Esophagus (tissue), 2 donors: ENCODE measurements at regions not wholly inside any gene's neighbourhood (a gene's known extent, or its start where the extent isn't known, plus 50 kb on each side); places are given as distances from the start of the nearest gene placed in this dataset.

Experiments
- H3K27ac ChIP-seq, 2 donors: one replicate each; pipeline ENCODE4 v1.5.1; 2013; ENCODE audit warnings: low read depth in 2 of 2, mild to moderate bottlenecking in 2 of 2, inconsistent platforms in 1 of 2, low read length in 1 of 2, moderate library complexity in 1 of 2
- H3K27me3 ChIP-seq, 2 donors: one replicate each; pipeline ENCODE4 v1.6.1; 2013; ENCODE audit warnings: low read length in 2 of 2, control low read depth in 1 of 2, mild to moderate bottlenecking in 1 of 2; ENCODE audit not compliant: insufficient read depth in 2 of 2, control insufficient read depth in 1 of 2
- H3K36me3 ChIP-seq, 2 donors: one replicate each; pipeline ENCODE4 v1.6.1; 2013; ENCODE audit warnings: low read length in 1 of 2; ENCODE audit not compliant: control insufficient read depth in 2 of 2, insufficient read depth in 2 of 2
- H3K4me1 ChIP-seq, 2 donors: one replicate each; pipeline ENCODE4 v1.6.1; 2013; ENCODE audit warnings: low read length in 1 of 2; ENCODE audit not compliant: control insufficient read depth in 2 of 2, insufficient read depth in 2 of 2
- H3K4me3 ChIP-seq, 2 donors: one replicate each; pipeline ENCODE4 v1.5.1; 2013; ENCODE audit warnings: low read length in 2 of 2, mild to moderate bottlenecking in 2 of 2, low read depth in 1 of 2, moderate library complexity in 1 of 2
- H3K9me3 ChIP-seq, 2 donors: one replicate each; pipeline ENCODE4 v1.6.1; 2013; ENCODE audit warnings: mild to moderate bottlenecking in 2 of 2, low read depth in 1 of 2, low read length in 1 of 2, moderate library complexity in 1 of 2; ENCODE audit not compliant: control insufficient read depth in 2 of 2, insufficient read depth in 1 of 2
- WGBS, 2 donors: extraction: QIAGEN DNeasy Blood & Tissue Kit; methylation state at CpG; one replicate each; pipeline ENCODE4 v1.1.7; 2013; 5-methylcytosine and 5-hydroxymethylcytosine counted together
- donor health status: healthy with polysubstance abuse.
- donor health status: Bipolar disorder and iron deficiency.

DNA sequence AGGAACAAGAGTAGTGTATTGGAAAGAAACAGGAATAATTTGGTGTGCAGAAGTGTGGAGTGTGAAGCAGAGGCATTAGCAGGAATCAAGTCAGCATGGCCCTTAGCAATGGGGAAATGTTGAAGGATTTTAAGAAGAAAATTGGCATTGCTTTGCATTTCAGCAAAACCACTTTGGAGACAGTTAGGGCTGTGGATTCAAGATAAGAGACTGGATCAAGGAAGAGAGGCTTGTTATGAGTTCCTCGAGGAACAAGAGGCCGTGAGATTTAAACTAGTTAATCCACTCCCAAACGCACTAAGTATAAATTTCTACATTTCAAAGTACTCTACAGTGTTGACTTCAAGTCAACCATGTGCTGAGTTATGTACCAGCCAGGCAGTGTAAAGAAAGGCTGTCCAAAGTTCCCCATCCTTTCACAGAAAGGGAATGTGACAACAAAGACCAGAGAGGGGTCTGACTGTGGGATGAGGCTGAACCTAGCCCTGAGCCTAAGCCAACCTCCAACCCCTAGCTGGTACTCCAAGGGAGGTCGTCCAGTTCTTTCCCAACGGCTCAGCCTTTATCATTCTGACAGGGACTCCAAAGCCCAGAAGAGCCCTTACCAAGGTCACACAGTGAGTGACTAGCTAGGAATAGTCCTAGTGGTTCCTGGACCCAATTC is 91.2 kb upstream of the BMP4 start:
- Histone ChIP-seq H3K4me1 (no peaks in the 10 kb centered on the region), H3K4me3 (no peak overlapping the region), H3K9me3 (no peaks in the 10 kb centered on the region), H3K27me3 (no peaks in the 10 kb centered on the region), H3K27ac (no peak overlapping the region), H3K36me3 (no peaks in the 10 kb centered on the region)
- WGBS, 2 donors, result 82 to 88% methylated on average over 5 of the region's 5 CpGs

GRCh38 chr14:54048311-54048710 is 91.7 kb upstream of the BMP4 start:
- WGBS, 2 donors, result 92 to 93% methylated on average over 9 of the region's 9 CpGs
- no peak overlapping the region for H3K4me3 ChIP-seq

DNA sequence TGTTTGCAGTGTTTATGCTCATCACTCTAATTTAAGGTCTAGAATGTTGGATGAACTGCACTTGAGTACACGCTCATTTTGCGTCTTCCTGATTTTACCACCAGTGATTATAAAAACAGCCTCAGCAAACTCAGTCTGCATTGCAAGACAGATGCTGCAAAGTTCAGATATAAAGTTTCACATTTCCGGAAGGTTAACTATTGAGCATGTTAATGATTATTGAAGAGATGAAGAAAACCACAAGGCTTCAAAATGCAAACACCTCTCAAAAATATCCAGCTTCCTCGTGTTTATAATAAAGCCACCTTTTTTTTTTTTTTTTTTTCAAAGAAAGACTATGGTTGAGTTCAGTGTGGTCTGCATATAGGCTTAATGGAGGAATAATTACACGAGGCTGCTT is 92.1 kb upstream of the BMP4 start:
- Histone ChIP-seq H3K27me3 (no peaks in the 10 kb centered on the region), H3K36me3 (no peaks in the 10 kb centered on the region), H3K9me3 (no peaks in the 10 kb centered on the region), H3K4me1 (no peaks in the 10 kb centered on the region), H3K4me3 (no peak overlapping the region), H3K27ac (no peak overlapping the region)
- 62 to 74% methylated on average over 5 of the region's 5 CpGs for WGBS, 2 donors

More at GRCh38 chr14:54048311-54048710, 91.7 kb upstream of the BMP4 start:
- Histone ChIP-seq H3K27me3 (no peaks in the 10 kb centered on the region), H3K36me3 (no peaks in the 10 kb centered on the region), H3K27ac (no peak overlapping the region), H3K9me3 (no peaks in the 10 kb centered on the region), H3K4me1 (no peaks in the 10 kb centered on the region)

DNA sequence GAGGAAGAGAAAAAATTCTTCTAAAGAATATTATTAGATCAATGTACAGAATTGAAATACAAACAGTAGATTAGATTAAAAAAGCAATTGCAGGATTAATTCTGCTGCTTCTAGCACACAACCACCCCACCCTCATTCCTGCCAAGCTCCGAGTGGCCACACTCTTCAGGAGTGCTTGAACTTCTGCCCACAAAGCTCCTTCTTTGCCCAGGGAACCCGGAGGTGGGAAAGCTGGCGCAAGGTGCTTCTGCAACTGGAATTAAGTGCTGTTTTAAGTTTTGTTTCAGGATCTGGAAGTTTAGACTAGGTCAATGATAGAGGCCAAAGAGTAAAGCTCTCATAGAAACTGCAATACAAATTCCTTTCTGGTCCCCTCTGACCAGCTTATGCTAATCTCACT is 94.1 kb upstream of the BMP4 start:
- Histone ChIP-seq H3K36me3 (no peaks in the 10 kb centered on the region), H3K9me3 (no peaks in the 10 kb centered on the region), H3K27ac (no peak overlapping the region), H3K4me1 (no peaks in the 10 kb centered on the region), H3K27me3 (no peaks in the 10 kb centered on the region), H3K4me3 (no peak overlapping the region)
- WGBS, 2 donors, result 72 to 73% methylated on average over 3 of the region's 3 CpGs

DNA sequence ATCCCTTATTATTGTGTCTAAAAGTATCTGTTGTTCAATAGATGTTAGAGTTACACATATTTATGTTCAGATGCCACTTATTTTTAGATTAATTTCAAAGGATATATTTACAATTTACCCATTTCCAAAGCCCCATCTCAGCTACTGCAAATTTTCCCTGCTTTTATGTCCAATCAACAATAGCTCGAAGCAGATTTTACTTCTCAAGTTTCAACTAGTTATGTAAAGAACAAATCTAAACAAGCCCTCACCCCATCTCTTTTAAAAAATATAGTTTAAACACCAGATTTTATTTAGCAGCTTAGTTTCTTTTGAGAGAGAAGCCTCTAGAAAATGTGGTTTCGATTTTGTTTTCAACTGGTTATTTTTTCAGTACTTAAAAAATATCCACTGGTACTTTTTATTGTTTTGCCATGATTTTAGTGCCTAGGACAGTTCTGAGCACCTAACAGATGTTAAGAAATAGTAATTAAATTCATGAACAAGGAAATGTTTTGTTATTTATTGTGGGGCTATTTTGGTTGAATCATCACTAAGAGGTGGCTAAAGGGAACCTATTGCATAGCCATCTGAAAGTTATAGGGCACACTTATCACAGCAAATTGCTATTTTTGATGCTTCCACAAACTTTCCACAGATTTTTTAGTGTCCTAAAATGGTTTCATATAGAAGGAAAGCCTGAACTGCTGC is 96.2 kb upstream of the BMP4 start:
- H3K27me3 ChIP-seq, result no peaks in the 10 kb centered on the region
- WGBS, 2 donors, result 33 to 45% methylated on average over 2 of the region's 2 CpGs
- H3K9me3 ChIP-seq, result no peaks in the 10 kb centered on the region
- H3K4me3 ChIP-seq, result no peak overlapping the region
- no peaks in the 10 kb centered on the region for H3K4me1 ChIP-seq
- H3K36me3 ChIP-seq, result no peaks in the 10 kb centered on the region
- no peak overlapping the region for H3K27ac ChIP-seq

DNA sequence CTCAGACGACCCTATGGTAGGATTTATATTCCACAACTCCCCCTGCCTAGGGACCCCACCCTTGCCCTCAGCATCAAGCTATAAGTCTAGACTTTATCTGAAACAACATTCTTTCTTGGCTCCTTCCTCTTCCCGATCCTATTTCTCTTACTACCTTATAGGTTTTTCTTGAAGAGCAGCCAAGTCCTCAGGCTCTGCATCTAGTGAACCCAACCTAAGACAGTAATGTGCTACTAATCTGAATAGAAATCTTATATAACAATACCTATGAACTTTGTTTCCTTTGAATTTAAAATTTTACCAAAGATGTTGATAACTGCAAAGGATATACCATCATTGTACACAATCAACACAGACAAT is 96.7 kb upstream of the BMP4 start:
- no peaks in the 10 kb centered on the region for H3K4me1 ChIP-seq
- H3K9me3 ChIP-seq, result no peaks in the 10 kb centered on the region
- no peak overlapping the region for H3K4me3 ChIP-seq
- no peaks in the 10 kb centered on the region for H3K27me3 ChIP-seq
- H3K36me3 ChIP-seq, result no peaks in the 10 kb centered on the region
- H3K27ac ChIP-seq, result no peak overlapping the region
- WGBS, 2 donors, result 31 to 43% methylated on average over 2 of the region's 2 CpGs

GRCh38 chr14:54058505-54058904 is 101.9 kb upstream of the BMP4 start:
- Histone ChIP-seq H3K4me3 (no peak overlapping the region), H3K27ac (no peak overlapping the region), H3K4me1 (no peaks in the 10 kb centered on the region), H3K36me3 (no peaks in the 10 kb centered on the region), H3K9me3 (no peaks in the 10 kb centered on the region), H3K27me3 (no peaks in the 10 kb centered on the region)
- 97 to 98% methylated on average over 2 of the region's 2 CpGs for WGBS, 2 donors

DNA sequence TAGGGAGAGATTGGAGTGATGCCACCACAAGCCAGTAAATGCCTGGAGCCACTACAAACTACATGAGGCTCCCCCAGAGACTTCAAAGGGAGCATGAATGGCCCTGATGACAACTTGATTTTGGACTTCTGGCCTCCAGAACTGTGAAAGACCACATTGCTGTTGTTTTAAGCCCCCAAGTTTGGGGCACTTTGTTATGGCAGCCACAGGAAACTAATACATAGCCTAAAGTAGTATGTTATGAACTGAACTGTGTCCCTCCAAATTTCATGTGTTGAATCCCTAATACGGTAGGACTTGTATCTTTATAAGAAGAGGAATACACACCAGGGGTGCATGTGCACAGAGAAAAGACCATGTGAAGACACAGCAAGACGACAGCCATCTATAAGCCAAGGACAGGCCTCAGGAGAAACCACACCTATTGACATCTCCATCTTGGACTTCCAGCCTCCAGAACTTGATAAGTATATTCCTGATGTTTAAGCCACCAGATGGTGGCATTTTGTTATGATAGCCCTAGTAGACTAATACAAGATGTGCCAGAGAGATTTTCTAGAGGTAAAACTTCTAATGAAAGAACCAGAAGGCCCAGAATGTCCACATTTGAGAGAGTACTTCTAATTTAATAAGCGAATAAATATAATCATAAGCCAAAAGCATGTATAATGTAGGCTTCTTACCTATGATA is 127.1 kb upstream of the BMP4 start:
- 91 to 92% methylated on average over 3 of the region's 3 CpGs for WGBS, 2 donors
- no peaks in the 10 kb centered on the region for H3K9me3 ChIP-seq
- H3K27ac ChIP-seq, result no peak overlapping the region
- no peak overlapping the region for H3K4me3 ChIP-seq
- H3K4me1 ChIP-seq, result no peaks in the 10 kb centered on the region
- no peaks in the 10 kb centered on the region for H3K36me3 ChIP-seq
- H3K27me3 ChIP-seq, result no peaks in the 10 kb centered on the region

- Histone ChIP-seq H3K27ac (no peak overlapping the region), H3K36me3 (no peaks in the 10 kb centered on the region)
Observed at GRCh38 chr14:54085232-54085761, 128.7 kb upstream of the BMP4 start.

More at GRCh38 chr14:54085232-54085761, 128.7 kb upstream of the BMP4 start:
- Histone ChIP-seq H3K4me1 (no peaks in the 10 kb centered on the region), H3K9me3 (no peaks in the 10 kb centered on the region), H3K27me3 (no peaks in the 10 kb centered on the region), H3K4me3 (no peak overlapping the region)
